NT2/D1 (cell line): ENCODE measurements at regions not wholly inside any gene's neighbourhood (a gene's known extent, or its start where the extent isn't known, plus 50 kb on each side); places are given as distances from the start of the nearest gene placed in this dataset.

Experiments
- SUZ12 ChIP-seq: IDR thresholded peaks from 2 replicates; pipeline ENCODE4 v1.6.1; 2011; ENCODE audit not compliant: insufficient read length, insufficient read depth; ENCODE audit errors: extremely low read depth
- ZNF274 ChIP-seq: IDR thresholded peaks from 2 replicates; pipeline ENCODE4 v1.6.1; 2011; ENCODE audit warnings: mild to moderate bottlenecking, low read depth, low read length

DNA sequence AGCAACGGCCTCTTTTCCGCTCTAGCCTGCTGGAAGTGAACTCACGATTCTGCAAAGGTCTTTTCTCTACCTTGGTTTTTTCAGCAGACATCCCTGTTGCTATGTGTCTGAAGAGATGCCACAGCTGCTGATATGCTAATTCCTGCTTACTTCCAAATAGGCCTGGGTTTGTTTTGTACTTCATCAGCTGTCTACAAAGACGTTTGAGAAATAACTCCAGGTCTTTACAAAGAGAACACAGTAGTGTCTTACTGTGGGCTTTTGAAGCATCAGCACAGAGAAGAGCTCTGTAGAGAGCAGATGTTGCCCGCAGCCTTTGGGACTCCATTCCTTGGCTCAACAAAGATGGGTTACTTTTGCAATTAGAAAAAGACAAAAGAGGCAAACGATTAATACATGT is 1366.5 kb downstream of the AACS start:
- TF ChIP-seq ZNF274 (no peak), SUZ12 (no peak)
